ENCODE measurements at regions not wholly inside any gene's neighbourhood (a gene's known extent, or its start where the extent isn't known, plus 50 kb on each side); places are given as distances from the start of the nearest gene placed in this dataset.

- TF ChIP-seq CTCF (IDR thresholded peaks at IDR 0.05) (no peak), EP300 (IDR thresholded peaks at IDR 0.05) (no peak), POLR2A (IDR thresholded peaks at IDR 0.05; ENCODE audit: low read depth) (no peak), POLR2AphosphoS5 (IDR thresholded peaks at IDR 0.05) (no peak)
- Histone ChIP-seq H3K36me3 (no peaks in the 10 kb centered on the region), H3K4me3 (no peak overlapping the region), H3K27ac (replicated peaks in 1 of 4) (no peak overlapping the region), H3K4me1 (no peaks in the 10 kb centered on the region), H3K27me3 (no peaks in the 10 kb centered on the region), H3K9me3 (no peaks in the 10 kb centered on the region)
- intact Hi-C loops (cut with DNase I), result no loop called here
- DNase-seq (ENCODE audit: extremely low spot score), result no peak
- 67% methylated on average over 1 of the region's 1 CpG for WGBS
These were observed 116.0 kb upstream of the ADGRL4 start for GRCh38 chr1:79122521-79122920.

- DNase-seq (ENCODE audit: extremely low spot score), result no peak
- Histone ChIP-seq H3K4me1 (no peaks in the 10 kb centered on the region), H3K27ac (replicated peaks in 1 of 4) (no peak overlapping the region), H3K27me3 (no peaks in the 10 kb centered on the region), H3K36me3 (no peaks in the 10 kb centered on the region), H3K9me3 (no peaks in the 10 kb centered on the region), H3K4me3 (no peak overlapping the region)
- 75% methylated on average over 3 of the region's 3 CpGs for WGBS
- TF ChIP-seq POLR2AphosphoS5 (IDR thresholded peaks at IDR 0.05) (no peak), POLR2A (IDR thresholded peaks at IDR 0.05; ENCODE audit: low read depth) (no peak), CTCF (IDR thresholded peaks at IDR 0.05) (no peak), EP300 (IDR thresholded peaks at IDR 0.05) (no peak)
- intact Hi-C loops (cut with DNase I), result no loop called here
These were observed 110.8 kb upstream of the ADGRL4 start for GRCh38 chr1:79117376-79117775.

GRCh38 chr1:79113836-79114235 is 107.3 kb upstream of the ADGRL4 start:
- H3K36me3 ChIP-seq, result no peaks in the 10 kb centered on the region
- intact Hi-C loops (cut with DNase I), result no loop called here
- WGBS, result 48% methylated on average over 5 of the region's 5 CpGs
- H3K4me1 ChIP-seq, result no peaks in the 10 kb centered on the region
- TF ChIP-seq CTCF (IDR thresholded peaks at IDR 0.05), result no peak
- no peak for TF ChIP-seq POLR2AphosphoS5 (IDR thresholded peaks at IDR 0.05)
- TF ChIP-seq POLR2A (IDR thresholded peaks at IDR 0.05; ENCODE audit: low read depth), result no peak
- TF ChIP-seq EP300 (IDR thresholded peaks at IDR 0.05), result no peak
- DNase-seq (ENCODE audit: extremely low spot score), result no peak
- H3K27ac ChIP-seq (replicated peaks in 1 of 4), result no peak overlapping the region
- H3K27me3 ChIP-seq, result no peaks in the 10 kb centered on the region
- no peaks in the 10 kb centered on the region for H3K9me3 ChIP-seq
- no peak overlapping the region for H3K4me3 ChIP-seq

GRCh38 chr1:79110749-79111148 is 104.2 kb upstream of the ADGRL4 start:
- Histone ChIP-seq H3K4me3 (no peak overlapping the region), H3K27me3 (no peaks in the 10 kb centered on the region), H3K27ac (replicated peaks in 1 of 4) (no peak overlapping the region), H3K9me3 (no peaks in the 10 kb centered on the region), H3K36me3 (no peaks in the 10 kb centered on the region), H3K4me1 (no peaks in the 10 kb centered on the region)
- DNase-seq (ENCODE audit: extremely low spot score), result no peak
- intact Hi-C loops (cut with DNase I), result no loop called here
- TF ChIP-seq EP300 (IDR thresholded peaks at IDR 0.05), result no peak
- TF ChIP-seq CTCF (IDR thresholded peaks at IDR 0.05), result no peak
- TF ChIP-seq POLR2AphosphoS5 (IDR thresholded peaks at IDR 0.05), result no peak
- TF ChIP-seq POLR2A (IDR thresholded peaks at IDR 0.05; ENCODE audit: low read depth), result no peak

- Histone ChIP-seq H3K27me3 (no peaks in the 10 kb centered on the region), H3K9me3 (no peaks in the 10 kb centered on the region), H3K36me3 (no peaks in the 10 kb centered on the region), H3K27ac (replicated peaks in 1 of 4) (no peak overlapping the region), H3K4me1 (no peaks in the 10 kb centered on the region), H3K4me3 (no peak overlapping the region)
- no peak for TF ChIP-seq POLR2A (IDR thresholded peaks at IDR 0.05; ENCODE audit: low read depth)
- TF ChIP-seq CTCF (IDR thresholded peaks at IDR 0.05), result no peak
- no peak for TF ChIP-seq EP300 (IDR thresholded peaks at IDR 0.05)
- TF ChIP-seq POLR2AphosphoS5 (IDR thresholded peaks at IDR 0.05), result no peak
- DNase-seq (ENCODE audit: extremely low spot score), result no peak
- 100% methylated on average over 1 of the region's 1 CpG for WGBS
- intact Hi-C loops (cut with DNase I), result no loop called here
These were observed 102.9 kb upstream of the ADGRL4 start for GRCh38 chr1:79109445-79109844.
